Ishikawa (cell line): ENCODE measurements at regions not wholly inside any gene's neighbourhood (a gene's known extent, or its start where the extent isn't known, plus 50 kb on each side); places are given as distances from the start of the nearest gene placed in this dataset.

Experiments used
- CEBPB ChIP-seq: IDR thresholded peaks from 2 replicates; pipeline ENCODE4 v1.6.1; 2012
- CREB1 ChIP-seq: IDR thresholded peaks from 2 replicates; pipeline ENCODE4 v1.6.1; 2012; ENCODE audit warnings: low read depth
- EGR1 ChIP-seq: IDR thresholded peaks from 2 replicates; pipeline ENCODE4 v1.6.1; 2012
- EP300 ChIP-seq: IDR thresholded peaks from 2 replicates; pipeline ENCODE4 v1.6.1; 2012; ENCODE audit warnings: borderline replicate concordance
- FOXM1 ChIP-seq: IDR thresholded peaks from 2 replicates; pipeline ENCODE4 v1.6.1; 2012; ENCODE audit warnings: low read depth, borderline replicate concordance
- NFIC ChIP-seq: IDR thresholded peaks from 2 replicates; pipeline ENCODE4 v1.6.1; 2012
- RAD21 ChIP-seq: IDR thresholded peaks from 2 replicates; pipeline ENCODE4 v1.6.1; 2012; ENCODE audit warnings: low read depth
- TAF1 ChIP-seq: IDR thresholded peaks from 2 replicates; pipeline ENCODE4 v1.6.1; 2012; ENCODE audit warnings: low read depth, mild to moderate bottlenecking
- TCF12 ChIP-seq: IDR thresholded peaks from 2 replicates; pipeline ENCODE4 v1.6.1; 2012; ENCODE audit warnings: low read depth
- TEAD4 ChIP-seq: IDR thresholded peaks from 2 replicates; pipeline ENCODE4 v1.6.1; 2012
- YY1 ChIP-seq: IDR thresholded peaks from 2 replicates; pipeline ENCODE4 v1.6.1; 2012; ENCODE audit warnings: low read depth
- ZBTB7A ChIP-seq: IDR thresholded peaks from 2 replicates; pipeline ENCODE4 v1.6.1; 2012; ENCODE audit warnings: low read depth
- TF ChIP-seq, protein P1 (sequence below): IDR thresholded peaks from 2 replicates; pipeline ENCODE4 v1.6.1; 2012
- TF ChIP-seq, protein P2 (sequence below): IDR thresholded peaks from 2 replicates; pipeline ENCODE4 v1.6.1; 2012; ENCODE audit warnings: low read depth, mild to moderate bottlenecking
- TF ChIP-seq, protein P3 (sequence below): IDR thresholded peaks from 2 replicates; pipeline ENCODE4 v1.6.1; 2012

DNA sequence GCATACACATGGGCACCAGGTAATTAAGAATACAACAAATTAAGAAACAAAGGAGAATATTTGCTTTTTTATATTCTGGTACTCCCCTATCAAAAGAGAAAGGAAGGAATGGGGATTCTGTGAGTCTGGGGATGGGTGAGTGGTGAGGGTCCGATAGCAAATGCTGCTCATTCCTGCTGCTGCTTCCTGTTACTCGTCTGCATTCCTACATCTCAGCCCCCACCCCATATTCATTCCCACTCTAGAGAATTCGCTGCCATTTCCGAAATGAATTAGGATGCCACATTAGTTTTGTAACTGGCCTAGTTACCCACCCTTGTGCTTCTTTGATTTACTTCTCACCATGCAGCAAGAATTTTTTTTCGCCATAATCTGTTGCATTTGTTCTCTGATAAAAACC lies 1905.3 kb upstream of the PIK3C3 start:
- no peak for TF ChIP-seq NFIC
- TF ChIP-seq RAD21: no peak
- TF ChIP-seq EP300: no peak

DNA sequence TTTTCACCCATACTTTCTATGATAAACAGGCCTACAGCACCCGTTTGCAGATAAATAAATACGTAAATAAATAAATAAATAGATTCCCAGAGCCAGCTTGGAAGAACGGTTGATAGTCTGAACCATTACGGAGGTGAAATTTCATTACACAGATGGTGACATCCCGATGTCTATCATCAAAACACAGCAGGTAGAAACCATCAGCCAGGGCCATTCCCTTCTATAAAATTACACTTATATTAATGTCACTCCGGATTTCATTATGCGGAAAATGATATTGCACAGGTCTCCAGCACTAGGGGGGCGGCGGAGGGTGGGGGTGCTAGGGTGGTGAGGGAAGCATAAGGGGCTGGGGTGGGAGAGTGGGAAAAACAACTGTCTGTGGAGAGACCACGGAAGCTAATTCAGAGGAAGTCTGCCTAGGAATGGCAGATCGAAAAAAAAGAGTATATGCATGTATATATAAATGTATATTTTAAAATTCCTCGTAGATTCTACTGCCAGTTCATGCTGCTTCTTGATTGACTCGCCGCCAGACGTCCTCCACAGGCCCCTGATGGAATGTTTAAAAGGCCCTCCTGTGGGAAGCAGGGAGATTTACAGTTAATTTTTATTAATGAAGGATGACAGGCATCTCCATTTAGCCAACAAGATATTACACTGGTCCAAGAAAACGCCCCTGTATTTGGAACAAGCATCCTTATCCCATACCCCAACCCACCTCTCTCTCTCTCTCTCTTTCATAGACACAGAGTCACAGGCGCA lies 1906.0 kb upstream of the PIK3C3 start:
- TF ChIP-seq NFIC: no peak

DNA sequence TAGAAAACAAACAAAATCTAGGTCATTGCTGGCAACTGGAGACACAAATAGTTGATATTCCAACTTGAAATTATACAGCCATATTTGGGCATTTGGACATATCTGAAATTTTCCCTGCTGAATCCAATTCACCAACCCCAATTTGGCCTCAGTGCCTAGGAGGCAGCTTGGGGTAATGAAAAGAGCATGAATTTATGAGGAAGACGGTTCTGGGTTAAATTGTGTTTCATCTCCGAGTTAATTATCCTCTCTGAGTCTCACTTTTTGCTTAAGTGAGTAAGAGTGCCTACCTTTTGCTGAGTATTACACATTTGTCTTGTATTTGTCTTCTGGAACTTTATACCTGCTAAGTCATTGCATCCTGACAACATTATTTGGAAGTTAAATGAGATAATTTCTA lies 1906.8 kb upstream of the PIK3C3 start:
- TF ChIP-seq, protein P1, sequence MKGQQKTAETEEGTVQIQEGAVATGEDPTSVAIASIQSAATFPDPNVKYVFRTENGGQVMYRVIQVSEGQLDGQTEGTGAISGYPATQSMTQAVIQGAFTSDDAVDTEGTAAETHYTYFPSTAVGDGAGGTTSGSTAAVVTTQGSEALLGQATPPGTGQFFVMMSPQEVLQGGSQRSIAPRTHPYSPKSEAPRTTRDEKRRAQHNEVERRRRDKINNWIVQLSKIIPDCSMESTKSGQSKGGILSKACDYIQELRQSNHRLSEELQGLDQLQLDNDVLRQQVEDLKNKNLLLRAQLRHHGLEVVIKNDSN: no peak
- no peak for TF ChIP-seq EGR1
- no peak for TF ChIP-seq ZBTB7A
- no peak for TF ChIP-seq TAF1
- TF ChIP-seq, protein P2, sequence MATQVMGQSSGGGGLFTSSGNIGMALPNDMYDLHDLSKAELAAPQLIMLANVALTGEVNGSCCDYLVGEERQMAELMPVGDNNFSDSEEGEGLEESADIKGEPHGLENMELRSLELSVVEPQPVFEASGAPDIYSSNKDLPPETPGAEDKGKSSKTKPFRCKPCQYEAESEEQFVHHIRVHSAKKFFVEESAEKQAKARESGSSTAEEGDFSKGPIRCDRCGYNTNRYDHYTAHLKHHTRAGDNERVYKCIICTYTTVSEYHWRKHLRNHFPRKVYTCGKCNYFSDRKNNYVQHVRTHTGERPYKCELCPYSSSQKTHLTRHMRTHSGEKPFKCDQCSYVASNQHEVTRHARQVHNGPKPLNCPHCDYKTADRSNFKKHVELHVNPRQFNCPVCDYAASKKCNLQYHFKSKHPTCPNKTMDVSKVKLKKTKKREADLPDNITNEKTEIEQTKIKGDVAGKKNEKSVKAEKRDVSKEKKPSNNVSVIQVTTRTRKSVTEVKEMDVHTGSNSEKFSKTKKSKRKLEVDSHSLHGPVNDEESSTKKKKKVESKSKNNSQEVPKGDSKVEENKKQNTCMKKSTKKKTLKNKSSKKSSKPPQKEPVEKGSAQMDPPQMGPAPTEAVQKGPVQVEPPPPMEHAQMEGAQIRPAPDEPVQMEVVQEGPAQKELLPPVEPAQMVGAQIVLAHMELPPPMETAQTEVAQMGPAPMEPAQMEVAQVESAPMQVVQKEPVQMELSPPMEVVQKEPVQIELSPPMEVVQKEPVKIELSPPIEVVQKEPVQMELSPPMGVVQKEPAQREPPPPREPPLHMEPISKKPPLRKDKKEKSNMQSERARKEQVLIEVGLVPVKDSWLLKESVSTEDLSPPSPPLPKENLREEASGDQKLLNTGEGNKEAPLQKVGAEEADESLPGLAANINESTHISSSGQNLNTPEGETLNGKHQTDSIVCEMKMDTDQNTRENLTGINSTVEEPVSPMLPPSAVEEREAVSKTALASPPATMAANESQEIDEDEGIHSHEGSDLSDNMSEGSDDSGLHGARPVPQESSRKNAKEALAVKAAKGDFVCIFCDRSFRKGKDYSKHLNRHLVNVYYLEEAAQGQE: no peak
- no peak for TF ChIP-seq CEBPB
- TF ChIP-seq EP300: no peak
- no peak for TF ChIP-seq YY1
- TF ChIP-seq RAD21: no peak
- no peak for TF ChIP-seq CREB1
- TF ChIP-seq, protein P3, sequence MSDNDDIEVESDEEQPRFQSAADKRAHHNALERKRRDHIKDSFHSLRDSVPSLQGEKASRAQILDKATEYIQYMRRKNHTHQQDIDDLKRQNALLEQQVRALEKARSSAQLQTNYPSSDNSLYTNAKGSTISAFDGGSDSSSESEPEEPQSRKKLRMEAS: no peak
- TF ChIP-seq TCF12: no peak
- TF ChIP-seq TEAD4: no peak
- no peak for TF ChIP-seq NFIC
- TF ChIP-seq FOXM1: no peak

DNA sequence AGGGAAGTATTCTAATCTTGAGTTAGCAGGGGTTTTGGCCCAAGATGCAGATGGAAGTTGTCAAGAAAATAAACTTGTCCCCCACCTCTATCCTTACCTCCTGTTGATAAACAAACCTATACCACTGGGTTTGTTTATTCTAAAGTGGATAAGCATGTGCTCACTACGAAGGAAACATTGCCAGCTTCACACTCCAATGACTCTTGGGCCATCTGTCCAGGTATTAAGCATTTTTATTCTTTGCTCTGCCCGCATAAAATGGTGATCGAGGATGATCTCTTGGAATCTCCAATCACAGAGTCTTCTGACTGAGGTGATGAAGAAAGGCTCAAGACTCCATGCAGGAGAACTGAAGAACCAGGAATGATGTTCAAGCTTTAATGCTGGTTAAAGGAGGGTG lies 1908.4 kb upstream of the PIK3C3 start:
- TF ChIP-seq CEBPB (no peak), CREB1 (no peak), TEAD4 (no peak), TAF1 (no peak), TCF12 (no peak), EGR1 (no peak), YY1 (no peak), FOXM1 (no peak), NFIC (no peak), EP300 (no peak), RAD21 (no peak), ZBTB7A (no peak)
- TF ChIP-seq, protein P2: no peak
- TF ChIP-seq, protein P1: no peak
- TF ChIP-seq, protein P3: no peak

DNA sequence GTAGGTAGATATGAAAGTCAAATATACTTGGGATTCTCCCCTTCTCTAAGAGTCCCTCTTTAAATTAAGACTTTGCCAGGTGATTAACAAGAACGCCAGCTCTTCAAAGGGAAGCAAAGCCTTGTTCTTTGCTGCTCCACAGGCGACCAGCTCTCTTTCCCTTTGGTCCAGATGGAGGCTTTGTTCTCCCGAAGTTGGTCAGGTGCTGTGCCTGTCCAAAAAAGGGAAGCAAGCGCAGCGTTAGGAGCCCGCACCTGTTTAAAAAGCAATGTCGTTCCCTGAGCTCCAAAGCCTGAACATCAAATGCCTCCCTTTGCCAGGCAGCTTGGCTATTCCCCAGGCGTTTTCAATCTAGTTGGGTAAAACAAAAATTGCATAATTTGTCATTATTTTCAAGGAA lies 1913.1 kb upstream of the PIK3C3 start:
- TF ChIP-seq, protein P3: no peak
- TF ChIP-seq CEBPB: no peak
- no peak for TF ChIP-seq RAD21
- TF ChIP-seq CREB1: no peak
- no peak for TF ChIP-seq EGR1
- TF ChIP-seq TEAD4: no peak
- TF ChIP-seq YY1: no peak
- TF ChIP-seq TAF1: no peak
- TF ChIP-seq TCF12: no peak
- TF ChIP-seq FOXM1: no peak
- TF ChIP-seq, protein P2: no peak
- no peak for TF ChIP-seq NFIC
